Hepatocyte (in vitro differentiated cells): ENCODE measurements at regions not wholly inside any gene's neighbourhood (a gene's known extent, or its start where the extent isn't known, plus 50 kb on each side); places are given as distances from the start of the nearest gene placed in this dataset.

ENCODE experiments used
- EZH2 ChIP-seq: fragments of 200-600 bp; sonication (generic); IDR thresholded peaks from 2 replicates; pipeline ENCODE4 v1.6.1; 2016; ENCODE audit warnings: antibody characterized with exemption, mild to moderate bottlenecking, borderline replicate concordance
- EZH2phosphoT487 ChIP-seq: fragments of 200-600 bp; sonication (generic); IDR thresholded peaks from one replicate; pipeline ENCODE4 v1.6.1; 2018; ENCODE audit warnings: antibody characterized with exemption, mild to moderate bottlenecking, low read depth, moderate library complexity; ENCODE audit not compliant: unreplicated experiment, severe bottlenecking
- TF ChIP-seq, protein P1 (sequence below): fragments of 200-600 bp; sonication (generic); IDR thresholded peaks from 2 replicates; pipeline ENCODE4 v1.5.1; 2016; ENCODE audit warnings: antibody characterized with exemption, mild to moderate bottlenecking; ENCODE audit not compliant: poor library complexity

- TF ChIP-seq, protein P1, sequence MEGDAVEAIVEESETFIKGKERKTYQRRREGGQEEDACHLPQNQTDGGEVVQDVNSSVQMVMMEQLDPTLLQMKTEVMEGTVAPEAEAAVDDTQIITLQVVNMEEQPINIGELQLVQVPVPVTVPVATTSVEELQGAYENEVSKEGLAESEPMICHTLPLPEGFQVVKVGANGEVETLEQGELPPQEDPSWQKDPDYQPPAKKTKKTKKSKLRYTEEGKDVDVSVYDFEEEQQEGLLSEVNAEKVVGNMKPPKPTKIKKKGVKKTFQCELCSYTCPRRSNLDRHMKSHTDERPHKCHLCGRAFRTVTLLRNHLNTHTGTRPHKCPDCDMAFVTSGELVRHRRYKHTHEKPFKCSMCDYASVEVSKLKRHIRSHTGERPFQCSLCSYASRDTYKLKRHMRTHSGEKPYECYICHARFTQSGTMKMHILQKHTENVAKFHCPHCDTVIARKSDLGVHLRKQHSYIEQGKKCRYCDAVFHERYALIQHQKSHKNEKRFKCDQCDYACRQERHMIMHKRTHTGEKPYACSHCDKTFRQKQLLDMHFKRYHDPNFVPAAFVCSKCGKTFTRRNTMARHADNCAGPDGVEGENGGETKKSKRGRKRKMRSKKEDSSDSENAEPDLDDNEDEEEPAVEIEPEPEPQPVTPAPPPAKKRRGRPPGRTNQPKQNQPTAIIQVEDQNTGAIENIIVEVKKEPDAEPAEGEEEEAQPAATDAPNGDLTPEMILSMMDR = no peak
- no peak for TF ChIP-seq EZH2
- TF ChIP-seq EZH2phosphoT487 = no peak
These were observed 230.7 kb upstream of the SYT4 start for GRCh38 chr18:43507842-43508481.
